AG09309 (cell line): ENCODE measurements at regions not wholly inside any gene's neighbourhood (a gene's known extent, or its start where the extent isn't known, plus 50 kb on each side); places are given as distances from the start of the nearest gene placed in this dataset.
A peak's percentile ranks its signal among the peaks of the same experiment; 100 is the strongest.
"Not testable (repeated sequence)": the region's sequence is repeated elsewhere in the genome, so short reads cannot be mapped to it uniquely, and the experiment has no call there.

Experiments
- DNase-seq: peaks from one replicate; pipeline ENCODE4 v3.0.0-alpha.2; 2010; ENCODE audit warnings: low read depth
- H3K4me3 ChIP-seq: 2 replicates; pipeline ENCODE4 v1.5.1; 2011; ENCODE audit warnings: mild to moderate bottlenecking, low read depth, low read length, moderate library complexity; ENCODE audit not compliant: control insufficient read depth
- TF ChIP-seq, protein P1 (sequence below): IDR thresholded peaks from 2 replicates; pipeline ENCODE4 v1.5.1; 2011; ENCODE audit warnings: mild to moderate bottlenecking, low read depth, low read length, inconsistent platforms; ENCODE audit not compliant: insufficient read depth, control insufficient read depth; ENCODE audit errors: missing control alignments

GRCh38 chr3:153503873-153504272 is 341.8 kb downstream of the RAP2B start:
- TF ChIP-seq, protein P1, sequence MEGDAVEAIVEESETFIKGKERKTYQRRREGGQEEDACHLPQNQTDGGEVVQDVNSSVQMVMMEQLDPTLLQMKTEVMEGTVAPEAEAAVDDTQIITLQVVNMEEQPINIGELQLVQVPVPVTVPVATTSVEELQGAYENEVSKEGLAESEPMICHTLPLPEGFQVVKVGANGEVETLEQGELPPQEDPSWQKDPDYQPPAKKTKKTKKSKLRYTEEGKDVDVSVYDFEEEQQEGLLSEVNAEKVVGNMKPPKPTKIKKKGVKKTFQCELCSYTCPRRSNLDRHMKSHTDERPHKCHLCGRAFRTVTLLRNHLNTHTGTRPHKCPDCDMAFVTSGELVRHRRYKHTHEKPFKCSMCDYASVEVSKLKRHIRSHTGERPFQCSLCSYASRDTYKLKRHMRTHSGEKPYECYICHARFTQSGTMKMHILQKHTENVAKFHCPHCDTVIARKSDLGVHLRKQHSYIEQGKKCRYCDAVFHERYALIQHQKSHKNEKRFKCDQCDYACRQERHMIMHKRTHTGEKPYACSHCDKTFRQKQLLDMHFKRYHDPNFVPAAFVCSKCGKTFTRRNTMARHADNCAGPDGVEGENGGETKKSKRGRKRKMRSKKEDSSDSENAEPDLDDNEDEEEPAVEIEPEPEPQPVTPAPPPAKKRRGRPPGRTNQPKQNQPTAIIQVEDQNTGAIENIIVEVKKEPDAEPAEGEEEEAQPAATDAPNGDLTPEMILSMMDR, result no peak
- DNase-seq, result no peak
- H3K4me3 ChIP-seq, result no peak overlapping the region

- H3K4me3 ChIP-seq, DNase-seq: not testable (repeated sequence)
Measured at GRCh38 chr3:153506205-153506604, 344.2 kb downstream of the RAP2B start.

DNA sequence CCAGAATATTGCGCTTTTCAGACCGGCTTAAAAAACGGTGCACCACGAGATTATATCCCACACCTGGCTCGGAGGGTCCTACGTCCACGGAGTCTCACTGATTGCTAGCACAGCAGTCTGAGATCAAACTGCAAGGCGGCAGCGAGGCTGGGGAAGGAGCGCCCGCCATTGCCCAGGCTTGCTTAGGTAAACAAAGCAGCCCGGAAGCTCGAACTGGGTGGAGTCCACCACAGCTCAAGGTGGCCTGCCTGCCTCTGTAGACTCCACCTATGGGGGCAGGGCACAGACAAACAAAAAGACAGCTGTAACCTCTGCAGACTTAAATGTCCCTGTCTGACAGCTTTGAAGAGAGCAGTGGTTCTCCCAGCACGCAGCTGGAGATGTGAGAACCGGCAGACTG is 344.7 kb downstream of the RAP2B start:
- DNase-seq, H3K4me3 ChIP-seq: not testable (repeated sequence)

GRCh38 chr3:153513236-153513635 is 351.2 kb downstream of the RAP2B start:
- H3K4me3 ChIP-seq, result no peak overlapping the region
- DNase-seq, result no peak
- TF ChIP-seq, protein P1, result peak; percentile 37

DNA sequence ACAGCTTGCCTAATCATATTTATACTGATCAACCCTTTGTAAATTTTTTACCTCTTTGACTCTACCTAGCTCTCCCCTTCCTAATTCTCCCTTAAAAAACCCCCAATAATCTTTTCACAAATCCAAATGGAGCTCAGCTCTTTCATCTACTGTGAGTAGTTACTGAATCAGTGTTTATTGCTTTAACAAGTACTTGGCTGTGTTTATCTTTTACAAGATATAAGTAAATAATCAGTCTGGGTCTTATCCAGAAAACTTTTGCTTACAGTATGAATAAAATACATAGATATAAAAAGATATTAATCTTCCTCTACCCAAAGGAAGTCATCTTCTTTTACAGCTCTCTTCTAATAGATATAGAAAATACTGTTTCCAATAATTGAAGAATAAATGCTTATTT is 366.4 kb downstream of the RAP2B start:
- no peak overlapping the region for H3K4me3 ChIP-seq
- no peak for DNase-seq
- TF ChIP-seq, protein P1, result no peak

DNA sequence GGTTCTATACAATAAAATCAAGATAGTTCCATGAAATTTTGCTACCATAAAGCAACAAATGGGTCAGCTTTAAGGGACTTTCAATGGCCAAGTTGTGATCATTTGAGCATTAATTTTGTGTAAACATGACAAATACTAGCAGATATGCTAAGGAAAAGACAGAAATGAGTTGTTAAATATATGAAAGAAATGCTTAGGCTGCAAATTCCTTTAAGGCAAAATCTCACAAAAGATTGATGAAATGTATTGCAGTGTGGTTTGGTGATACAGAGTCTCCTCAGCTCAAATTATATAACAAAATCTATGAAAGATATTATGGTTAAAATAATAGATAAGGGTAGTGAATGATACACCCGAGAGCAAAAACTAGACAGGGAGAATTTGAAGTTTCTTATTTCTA is 377.2 kb downstream of the RAP2B start:
- no peak for DNase-seq
- TF ChIP-seq, protein P1, result no peak
- H3K4me3 ChIP-seq, result no peak overlapping the region

- no peak for DNase-seq
- no peak overlapping the region for H3K4me3 ChIP-seq
- TF ChIP-seq, protein P1, result no peak
Measured at GRCh38 chr3:153545471-153545870, 383.4 kb downstream of the RAP2B start.

GRCh38 chr3:153547970-153548369 is 385.9 kb downstream of the RAP2B start:
- no peak for DNase-seq
- H3K4me3 ChIP-seq, result no peak overlapping the region
- TF ChIP-seq, protein P1, result no peak

- DNase-seq, H3K4me3 ChIP-seq: not testable (repeated sequence)
Measured at GRCh38 chr3:153549686-153550085, 387.7 kb downstream of the RAP2B start.
